Gastroesophageal sphincter (tissue), 3 donors: ENCODE measurements at regions not wholly inside any gene's neighbourhood (a gene's known extent, or its start where the extent isn't known, plus 50 kb on each side); places are given as distances from the start of the nearest gene placed in this dataset.

Experiments
- CTCF ChIP-seq, 4 experiments: fragments of 200-600 bp in 2 of 4; fragments of 450-650 bp in 2 of 4; sonication (generic) in 1 of 4; IDR thresholded peaks; one replicate each; pipeline ENCODE4 v1.5.1; 2017 to 2019; ENCODE audit warnings: antibody characterized with exemption in 4 of 4, mild to moderate bottlenecking in 2 of 4, moderate library complexity in 2 of 4
- POLR2A ChIP-seq, 2 donors: fragments of 450-650 bp; IDR thresholded peaks; one replicate each; pipeline ENCODE4 v1.6.1; 2017; ENCODE audit warnings: antibody characterized with exemption in 2 of 2, mild to moderate bottlenecking in 2 of 2, moderate library complexity in 1 of 2

- TF ChIP-seq CTCF (IDR thresholded peaks at IDR 0.05) (no peak), POLR2A (IDR thresholded peaks at IDR 0.05) (no peak)
Observed at GRCh38 chr20:59393142-59393541, 92.7 kb downstream of the EDN3 start.
